ENCODE measurements at regions not wholly inside any gene's neighbourhood (a gene's known extent, or its start where the extent isn't known, plus 50 kb on each side); places are given as distances from the start of the nearest gene placed in this dataset.

- no peaks in the 10 kb centered on the region for H3K27me3 ChIP-seq (ENCODE audit: control insufficient read depth, insufficient read depth, low read length)
- no peak overlapping the region for H3K27ac ChIP-seq (ENCODE audit: low read length)
- no peaks in the 10 kb centered on the region for H3K4me1 ChIP-seq (ENCODE audit: control insufficient read depth, insufficient read depth, low read length)
- BruUV-seq (replicated peaks) = no TSS peak
- no peaks in the 10 kb centered on the region for H3K36me3 ChIP-seq (ENCODE audit: control insufficient read depth, insufficient read depth, low read length)
- intact Hi-C loops (cut with micrococcal nuclease; ENCODE audit: unreplicated experiment) (no loop called here), in situ Hi-C loops (cut with HindIII; ENCODE audit: low pct_unique_long_range_greater_than_20kb, low sequenced_read_pairs) (no loop called here)
- H3K9me3 ChIP-seq (ENCODE audit: control insufficient read depth, insufficient read depth, low read depth, low read length) = no peaks in the 10 kb centered on the region
- ChIA-PET CTCF (no interaction called here), POLR2A (no interaction called here)
- no peak for TF ChIP-seq SIN3A (IDR thresholded peaks at IDR 0.05; ENCODE audit: borderline replicate concordance, insufficient read depth, low read depth, low read length)
- no peak for TF ChIP-seq CTCF (IDR thresholded peaks at IDR 0.05)
- TF ChIP-seq REST (IDR thresholded peaks at IDR 0.05; ENCODE audit: insufficient read depth in 1 of 2, low read depth in 2 of 2, low read length in 1 of 2) = no peak
- no peak for TF ChIP-seq POLR2AphosphoS5 (IDR thresholded peaks at IDR 0.05; ENCODE audit: low read depth, low read length)
- no peak for TF ChIP-seq TCF7L2 (IDR thresholded peaks at IDR 0.05; ENCODE audit: low read depth, low read length)
- ATAC-seq = no peak
- DNase-seq (ENCODE audit: low read depth, low spot score) = no peak
- no peak overlapping the region for H3K4me3 ChIP-seq (ENCODE audit: low read depth in 2 of 2, low read length in 2 of 2)
Observed at GRCh38 chr13:67298297-67298696, 68.2 kb upstream of the PCDH9 start.

GRCh38 chr13:67296511-67296910 lies 66.4 kb upstream of the PCDH9 start:
- H3K27ac ChIP-seq (ENCODE audit: low read length) = no peak overlapping the region
- CTCF ChIA-PET = no interaction called here
- no peaks in the 10 kb centered on the region for H3K27me3 ChIP-seq (ENCODE audit: control insufficient read depth, insufficient read depth, low read length)
- no peak overlapping the region for H3K4me3 ChIP-seq (ENCODE audit: low read depth in 2 of 2, low read length in 2 of 2)
- H3K36me3 ChIP-seq (ENCODE audit: control insufficient read depth, insufficient read depth, low read length) = no peaks in the 10 kb centered on the region
- in situ Hi-C loops (cut with HindIII; ENCODE audit: low pct_unique_long_range_greater_than_20kb, low sequenced_read_pairs) (no loop called here), intact Hi-C loops (cut with micrococcal nuclease; ENCODE audit: unreplicated experiment) (no loop called here)
- POLR2A ChIA-PET = no interaction called here
- DNase-seq (ENCODE audit: low read depth, low spot score) (no peak), ATAC-seq (no peak)
- no TSS peak for BruUV-seq (replicated peaks)
- H3K9me3 ChIP-seq (ENCODE audit: control insufficient read depth, insufficient read depth, low read depth, low read length) = no peaks in the 10 kb centered on the region
- TF ChIP-seq POLR2AphosphoS5 (IDR thresholded peaks at IDR 0.05; ENCODE audit: low read depth, low read length) = no peak
- TF ChIP-seq REST (IDR thresholded peaks at IDR 0.05; ENCODE audit: insufficient read depth in 1 of 2, low read depth in 2 of 2, low read length in 1 of 2) = no peak
- TF ChIP-seq TCF7L2 (IDR thresholded peaks at IDR 0.05; ENCODE audit: low read depth, low read length) = no peak
- TF ChIP-seq SIN3A (IDR thresholded peaks at IDR 0.05; ENCODE audit: borderline replicate concordance, insufficient read depth, low read depth, low read length) = no peak
- TF ChIP-seq CTCF (IDR thresholded peaks at IDR 0.05) = no peak
- H3K4me1 ChIP-seq (ENCODE audit: control insufficient read depth, insufficient read depth, low read length) = no peaks in the 10 kb centered on the region
